ENCODE measurements at regions not wholly inside any gene's neighbourhood (a gene's known extent, or its start where the extent isn't known, plus 50 kb on each side); places are given as distances from the start of the nearest gene placed in this dataset.

- Histone ChIP-seq H4K91ac (ENCODE audit: insufficient read length, low read depth, low read length) (no peak overlapping the region), H3T11ph (ENCODE audit: low read length) (no peak overlapping the region), H3K23me2 (ENCODE audit: insufficient read length, low read depth, low read length, poor library complexity, severe bottlenecking) (no peaks in the 10 kb centered on the region), H3K56ac (ENCODE audit: insufficient read length, low read depth, low read length) (no peak overlapping the region), H3K79me1 (ENCODE audit: insufficient read depth, low read depth, low read length, poor library complexity, severe bottlenecking) (no peaks in the 10 kb centered on the region), H3K9me3 (ENCODE audit: control insufficient read depth, low read depth, low read length) (no peaks in the 10 kb centered on the region), H3K27ac (ENCODE audit: insufficient read length, low read depth, low read length) (no peak overlapping the region), H3K4me1 (ENCODE audit: insufficient read depth, low read length) (no peaks in the 10 kb centered on the region), H3K4me2 (ENCODE audit: insufficient read depth, insufficient read length, low read length) (no peak overlapping the region), H4K20me1 (ENCODE audit: control insufficient read depth, insufficient read depth, insufficient read length) (no peaks in the 10 kb centered on the region), H2BK20ac (ENCODE audit: low read depth, low read length, poor library complexity, severe bottlenecking) (no peak overlapping the region), H3K27me3 (ENCODE audit: insufficient read depth, low read length) (no peaks in the 10 kb centered on the region), H3K23ac (ENCODE audit: insufficient read length, low read depth, low read length) (no peak overlapping the region), H3K14ac (ENCODE audit: insufficient read depth, low read length) (no peak overlapping the region), H2BK120ac (ENCODE audit: low read depth, low read length, poor library complexity, severe bottlenecking) (no peak overlapping the region), H4K8ac (replicated peaks; ENCODE audit: insufficient read length, low read depth, low read length) (no peak overlapping the region), H4K5ac (ENCODE audit: insufficient read length, low read depth, low read length) (no peak overlapping the region), H3K79me2 (ENCODE audit: insufficient read depth, low read length) (no peaks in the 10 kb centered on the region), H2BK12ac (ENCODE audit: insufficient read length, low read depth, low read length) (no peak overlapping the region), H2AFZ (ENCODE audit: low read length) (no peak overlapping the region), H2AK5ac (ENCODE audit: insufficient read length, low read length) (no peak overlapping the region), H3K9ac (ENCODE audit: extremely low read depth, insufficient read length, low read length) (no peak overlapping the region), H3K4ac (ENCODE audit: low read depth, low read length) (no peak overlapping the region), H2BK15ac (ENCODE audit: low read depth, low read length) (no peak overlapping the region), H2BK5ac (ENCODE audit: insufficient read length, low read length) (no peak overlapping the region), H3K18ac (ENCODE audit: insufficient read length, low read depth, low read length) (no peak overlapping the region)
- Mint-ChIP-seq H3K4me3 (no peak overlapping the region), H3K36me3 (ENCODE audit: insufficient read depth in 1 of 3, low read depth in 3 of 3) (no peaks in the 10 kb centered on the region), H3K4me1 (peaks cover 14% of the 10 kb centered on the region in 2 experiments), H3K27me3 (ENCODE audit: low read depth) (no peaks in the 10 kb centered on the region), H3K27ac (no peak overlapping the region; a peak in 1 of 7 replicates), H3K9me3 (no peaks in the 10 kb centered on the region)
- no peak for TF ChIP-seq CTCF (conservative IDR thresholded peaks at IDR 0.05)
- WGBS (ENCODE audit: extremely low coverage, insufficient read length, low lambda C conversion rate) = no CpG with 5 or more reads among the region's 6 CpGs
- no peak for DNase-seq
Observed at GRCh38 chr5:63170486-63170885, 591.9 kb downstream of the LRRC70 start.

Measured in H9 (cell line).